B cell (primary cell): ENCODE measurements at regions not wholly inside any gene's neighbourhood (a gene's known extent, or its start where the extent isn't known, plus 50 kb on each side); places are given as distances from the start of the nearest gene placed in this dataset.

ENCODE experiments used
- ATAC-seq: fragments of 200-7000 bp; cut with Tn5 transposase; one replicate; pipeline ENCODE4 v1.10.0; 2021; ENCODE audit warnings: low read depth, mild to moderate bottlenecking, moderate number of reproducible peaks, moderate library complexity
- CTCF ChIA-PET: fragments of 350-600 bp; sonication (Branson Sonifier 250); formaldehyde crosslinking; loops from one replicate; lab custom pipeline; 2021; ENCODE audit warnings: antibody characterized with exemption, inconsistent platforms; lab: Charles Lee
- POLR2A ChIA-PET: fragments of 350-600 bp; sonication (Branson Sonifier 250); formaldehyde crosslinking; loops from one replicate; lab custom pipeline; 2021; ENCODE audit warnings: antibody characterized with exemption; lab: Charles Lee
- DNase-seq: peaks from one replicate; pipeline ENCODE4 v3.0.0; 2013
- H2AFZ ChIP-seq: 2 replicates; pipeline ENCODE4 v1.6.1; 2012; ENCODE audit warnings: mild to moderate bottlenecking, low read depth, low read length; ENCODE audit not compliant: insufficient read depth, poor library complexity, severe bottlenecking
- H3K27ac ChIP-seq, 2 donors: 1 replicate in 1 of 2; 2 replicates in 1 of 2; pipeline ENCODE4 v1.5.1; 2012 to 2013; ENCODE audit warnings: low read length in 2 of 2, mild to moderate bottlenecking in 2 of 2, moderate library complexity in 1 of 2
- H3K27me3 ChIP-seq, 4 experiments: fragments of 200-600 bp in 1 of 4; sonication (generic) in 1 of 4; replicated peaks in 1 of 4; 1 replicate in 2 of 4; 2 replicates in 2 of 4; pipeline versions ENCODE4 v1.6.1 to v1.7.0; 2013 to 2016; ENCODE audit warnings: low read length in 3 of 4, mild to moderate bottlenecking in 2 of 4, mixed read lengths in 1 of 4, moderate library complexity in 1 of 4; ENCODE audit not compliant: insufficient read depth in 4 of 4, control insufficient read depth in 3 of 4; ENCODE audit errors: control extremely low read depth in 1 of 4
- H3K36me3 ChIP-seq, 2 experiments: replicated peaks in 1 of 2; 1 replicate in 1 of 2; 2 replicates in 1 of 2; pipeline versions ENCODE4 v1.6.1 to v1.7.1; 2013; ENCODE audit warnings: low read length in 1 of 2; ENCODE audit not compliant: insufficient read depth in 2 of 2, control insufficient read depth in 1 of 2; ENCODE audit errors: control extremely low read depth in 1 of 2, extremely low read depth in 1 of 2
- H3K4me1 ChIP-seq, 2 donors: fragments of 200-600 bp in 1 of 2; sonication (generic) in 1 of 2; 1 replicate in 1 of 2; 2 replicates in 1 of 2; pipeline versions ENCODE4 v1.5.1 to v1.6.1; 2013 to 2017; ENCODE audit warnings: low read length in 2 of 2; ENCODE audit not compliant: control insufficient read depth in 2 of 2, insufficient read depth in 2 of 2
- H3K4me2 ChIP-seq: replicated peaks from 2 replicates; pipeline ENCODE3; 2012; ENCODE audit warnings: mild to moderate bottlenecking, low read depth, low read length; ENCODE audit not compliant: poor library complexity, severe bottlenecking
- H3K4me3 ChIP-seq, 5 experiments: fragments of 200-600 bp in 1 of 5; sonication (generic) in 1 of 5; 1 replicate in 3 of 5; 2 replicates in 2 of 5; pipeline versions ENCODE4 v1.5.1 to v1.7.0; 2011 to 2016; ENCODE audit warnings: low read length in 4 of 5, mild to moderate bottlenecking in 4 of 5, low read depth in 2 of 5, control low read depth in 1 of 5, moderate library complexity in 1 of 5; ENCODE audit not compliant: insufficient read depth in 1 of 5; ENCODE audit errors: control extremely low read depth in 1 of 5, extremely low read depth in 1 of 5
- H3K79me2 ChIP-seq: fragments of 200-600 bp; sonication (generic); one replicate; pipeline ENCODE4 v1.6.0; 2016; ENCODE audit warnings: low read length; ENCODE audit not compliant: control insufficient read depth, insufficient read depth
- H3K9ac ChIP-seq: fragments of 200-600 bp; sonication (generic); 2 replicates; pipeline ENCODE4 v1.6.1; 2017; ENCODE audit warnings: mild to moderate bottlenecking, low read length, moderate library complexity
- H3K9me3 ChIP-seq, 3 donors: one replicate each; pipeline versions ENCODE4 v1.6.1 to v1.7.1; 2013; ENCODE audit warnings: low read length in 2 of 3; ENCODE audit not compliant: control insufficient read depth in 2 of 3, insufficient read depth in 1 of 3; ENCODE audit errors: control extremely low read depth in 1 of 3
- H4K20me1 ChIP-seq: 2 replicates; pipeline ENCODE4 v1.6.0; 2012; ENCODE audit warnings: mild to moderate bottlenecking, low read length; ENCODE audit not compliant: insufficient read depth, control insufficient read depth, poor library complexity, severe bottlenecking
- H3K27ac Mint-ChIP-seq: one replicate; pipeline ENCODE4 v1.8.0; 2021; ENCODE audit warnings: mixed read lengths
- H3K27me3 Mint-ChIP-seq: one replicate; pipeline ENCODE4 v1.8.0; 2021; ENCODE audit warnings: mixed read lengths
- H3K4me1 Mint-ChIP-seq: one replicate; pipeline ENCODE4 v1.8.0; 2021; ENCODE audit warnings: mixed read lengths
- H3K4me3 Mint-ChIP-seq: one replicate; pipeline ENCODE4 v1.8.0; 2021; ENCODE audit warnings: mixed read lengths
- H3K9me3 Mint-ChIP-seq: one replicate; pipeline ENCODE4 v1.8.0; 2022; ENCODE audit warnings: mixed read lengths; ENCODE audit not compliant: insufficient read depth
- CTCF ChIP-seq: fragments of 200-600 bp; IDR thresholded peaks from one replicate; pipeline ENCODE4 v1.8.0; 2022; ENCODE audit warnings: antibody characterized with exemption, mild to moderate bottlenecking
- EZH2 ChIP-seq: IDR thresholded peaks from 2 replicates; pipeline ENCODE4 v1.6.1; 2012; ENCODE audit warnings: borderline replicate concordance, low read depth, mild to moderate bottlenecking, moderate library complexity, low read length; ENCODE audit not compliant: insufficient read depth, poor library complexity, severe bottlenecking
- WGBS: methylation state at CpG from one replicate; pipeline ENCODE4 v1.1.5; 2013; ENCODE audit warnings: missing lambda C conversion rate; ENCODE audit not compliant: insufficient coverage; 5-methylcytosine and 5-hydroxymethylcytosine counted together
- intact Hi-C: fragments of 100-400 bp; cut with micrococcal nuclease; formaldehyde crosslinking; loops from one replicate; pipeline ENCODE4 v1.10.0; 2022

DNA sequence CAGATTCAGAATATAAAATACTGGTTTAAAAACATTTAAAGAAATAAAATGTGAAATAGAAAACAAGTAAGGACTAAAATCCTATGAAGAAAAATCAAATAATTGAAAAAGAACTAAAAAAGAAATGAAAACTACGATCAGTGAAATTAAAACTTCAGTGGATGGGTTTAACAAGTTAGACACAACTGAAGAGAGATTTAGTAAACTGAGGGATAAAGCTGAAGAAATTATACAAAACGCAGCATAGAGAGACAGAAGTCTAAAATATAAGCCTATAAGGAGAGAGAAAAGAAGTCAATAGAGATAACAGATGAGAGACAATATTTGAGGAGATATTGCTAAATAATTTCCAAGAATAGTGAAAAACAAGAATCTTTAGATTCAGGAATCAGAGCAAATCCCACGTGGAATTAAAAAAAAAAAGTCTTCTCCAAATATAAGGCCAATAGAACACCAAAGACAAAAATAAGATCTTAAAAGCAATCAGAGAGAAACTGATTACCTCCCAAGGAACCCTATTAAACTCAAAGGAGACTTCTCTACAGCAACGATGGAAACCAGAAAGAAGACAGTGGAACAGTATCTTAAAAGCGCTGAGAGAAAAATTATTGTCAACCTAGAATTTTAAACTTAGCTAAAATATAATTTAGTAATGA, 59.6 kb upstream of the ABL1 start:
- WGBS = no CpG with 5 or more reads among the region's 5 CpGs
- intact Hi-C loops = no loop called here
- H3K79me2 ChIP-seq = peaks cover 57% of the 10 kb centered on the region
- peaks cover 15% of the 10 kb centered on the region for H3K4me1 Mint-ChIP-seq
- no peak overlapping the region for H3K4me3 ChIP-seq
- H4K20me1 ChIP-seq = peaks cover 40% of the 10 kb centered on the region
- H3K4me2 ChIP-seq = no peak overlapping the region
- no peak overlapping the region for H3K27ac Mint-ChIP-seq
- ChIA-PET CTCF (interaction anchor here (0.7 to 1.7 kb wide), 2 partner anchors 89 to 166 kb away, joined by 4 to 6 read pairs; no protein-coding TSS in a partner anchor), POLR2A (interaction anchor here (0.6 kb wide), 1 partner anchor 63 kb away, joined by 3 read pairs; no protein-coding TSS in a partner anchor)
- no peak overlapping the region for H2AFZ ChIP-seq
- no peak for ATAC-seq
- H3K4me1 ChIP-seq = peaks cover 6 to 9% of the 10 kb centered on the region in 2 donors
- no peak for DNase-seq
- H3K9ac ChIP-seq = no peak overlapping the region
- no peak overlapping the region for H3K27ac ChIP-seq
- no peak overlapping the region for H3K4me3 Mint-ChIP-seq
- no peaks in the 10 kb centered on the region for H3K27me3 ChIP-seq
- TF ChIP-seq CTCF (no peak), EZH2 (no peak)
- H3K9me3 Mint-ChIP-seq = no peaks in the 10 kb centered on the region
- no peaks in the 10 kb centered on the region for H3K9me3 ChIP-seq
- no peaks in the 10 kb centered on the region for H3K27me3 Mint-ChIP-seq
- no peaks in the 10 kb centered on the region for H3K36me3 ChIP-seq

DNA sequence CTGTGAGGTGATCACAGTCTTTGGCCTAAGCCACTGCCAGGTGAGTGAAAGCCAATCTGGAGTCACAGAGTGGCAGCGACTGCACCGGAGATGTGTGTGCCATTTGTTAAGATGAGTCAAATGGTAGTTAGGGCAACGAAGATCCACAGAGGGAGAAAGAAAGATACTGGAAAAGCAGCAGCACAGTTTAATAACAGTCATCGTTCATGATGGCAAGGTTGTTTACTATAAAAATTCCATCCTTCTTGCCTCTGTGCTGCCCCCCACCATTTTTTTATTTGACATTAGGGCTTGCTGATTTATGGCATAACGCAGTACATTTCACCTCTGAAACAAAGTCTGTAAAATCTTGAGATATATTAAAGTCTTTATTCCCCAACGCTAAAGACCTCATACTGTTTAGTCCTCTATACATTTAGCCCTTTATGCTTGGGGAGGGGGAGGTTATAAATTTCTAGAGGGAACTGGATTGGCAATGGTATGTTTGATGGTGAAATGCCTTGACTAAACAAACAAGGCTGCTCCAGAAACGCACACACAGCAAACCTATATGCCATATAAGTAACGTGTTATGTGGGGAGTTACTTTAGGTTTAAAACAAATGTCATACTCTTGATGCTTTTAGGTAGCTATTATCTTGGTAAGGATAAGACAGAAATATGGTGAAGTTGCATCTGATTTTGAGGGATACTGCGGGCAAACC, 55.8 kb upstream of the ABL1 start:
- no peak overlapping the region for H3K27ac Mint-ChIP-seq
- no peak overlapping the region for H3K4me3 Mint-ChIP-seq
- Histone ChIP-seq H3K4me2 (no peak overlapping the region), H3K27me3 (no peaks in the 10 kb centered on the region), H3K9ac (no peak overlapping the region), H3K4me1 (peaks cover 6 to 7% of the 10 kb centered on the region in 2 donors), H4K20me1 (peaks cover 38% of the 10 kb centered on the region), H3K27ac (no peak overlapping the region), H2AFZ (no peak overlapping the region), H3K79me2 (peaks cover 50% of the 10 kb centered on the region), H3K9me3 (no peaks in the 10 kb centered on the region), H3K4me3 (no peak overlapping the region), H3K36me3 (peaks cover 0 to 3% of the 10 kb centered on the region in 2 experiments)
- no peaks in the 10 kb centered on the region for H3K27me3 Mint-ChIP-seq
- intact Hi-C loops = no loop called here
- POLR2A ChIA-PET = interaction anchor here (0.6 kb wide), 1 partner anchor 21 kb away, joined by 3 read pairs; no protein-coding TSS in a partner anchor
- DNase-seq = no peak
- WGBS = 93% methylated on average over 3 of the region's 9 CpGs
- no peaks in the 10 kb centered on the region for H3K9me3 Mint-ChIP-seq
- H3K4me1 Mint-ChIP-seq = peaks cover 13% of the 10 kb centered on the region
- TF ChIP-seq CTCF (no peak), EZH2 (no peak)
- ATAC-seq = no peak
- CTCF ChIA-PET = no interaction called here
